GM19240 (cell line): ENCODE measurements at regions not wholly inside any gene's neighbourhood (a gene's known extent, or its start where the extent isn't known, plus 50 kb on each side); places are given as distances from the start of the nearest gene placed in this dataset.
"Not testable (repeated sequence)": the region's sequence is repeated elsewhere in the genome, so short reads cannot be mapped to it uniquely, and the experiment has no call there.

Experiments
- DNase-seq: peaks from one replicate; pipeline ENCODE4 v3.0.0; 2011; ENCODE audit warnings: low spot score; ENCODE audit not compliant: insufficient read length

DNA sequence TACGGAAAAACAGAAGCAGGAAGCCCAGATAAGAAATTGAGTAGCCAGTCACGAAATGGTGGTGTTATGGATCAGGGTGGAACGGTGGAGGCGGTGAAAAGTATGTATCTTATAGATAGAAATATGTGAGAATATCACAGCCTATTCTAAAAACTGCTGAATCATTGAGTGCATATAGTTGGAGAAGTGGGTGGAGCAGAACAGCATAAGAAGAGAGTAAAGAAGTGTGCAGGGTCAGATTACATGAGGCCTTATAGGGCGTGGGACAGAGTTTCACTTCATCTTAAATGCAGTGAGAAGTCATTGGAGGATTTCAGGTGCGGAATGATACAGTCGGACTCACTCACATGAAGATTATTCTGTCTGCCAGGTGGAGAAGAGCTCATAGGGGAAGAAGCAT, 293.1 kb downstream of the TRIML1 start:
- no peak for DNase-seq

DNA sequence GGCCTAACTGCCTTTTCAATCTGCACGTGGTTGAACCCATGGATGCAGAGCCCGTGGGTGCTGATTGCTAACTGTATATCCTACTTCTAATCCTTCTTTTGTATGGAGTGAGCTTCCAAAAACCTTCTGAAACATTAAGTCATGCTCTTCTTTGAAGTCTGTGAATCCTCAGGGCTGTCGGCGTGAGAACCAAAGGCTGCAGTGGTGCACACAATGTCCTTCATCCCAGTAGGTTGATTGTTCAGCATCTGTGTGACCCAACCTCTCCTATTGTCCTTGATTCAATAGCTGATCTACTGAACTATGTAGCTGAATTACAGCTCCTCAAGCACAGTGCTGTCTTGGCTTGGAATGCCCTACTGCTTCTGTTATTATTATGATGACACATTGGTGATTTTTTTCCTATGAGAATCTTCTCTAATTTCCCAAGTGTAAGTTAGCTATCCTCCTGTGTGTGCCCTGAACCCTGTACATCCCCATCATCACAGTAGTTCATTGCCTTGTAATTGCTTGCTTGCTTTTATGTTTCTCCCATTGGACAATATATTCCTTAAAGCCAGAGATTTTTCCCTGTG, 294.6 kb downstream of the TRIML1 start:
- DNase-seq = no peak

DNA sequence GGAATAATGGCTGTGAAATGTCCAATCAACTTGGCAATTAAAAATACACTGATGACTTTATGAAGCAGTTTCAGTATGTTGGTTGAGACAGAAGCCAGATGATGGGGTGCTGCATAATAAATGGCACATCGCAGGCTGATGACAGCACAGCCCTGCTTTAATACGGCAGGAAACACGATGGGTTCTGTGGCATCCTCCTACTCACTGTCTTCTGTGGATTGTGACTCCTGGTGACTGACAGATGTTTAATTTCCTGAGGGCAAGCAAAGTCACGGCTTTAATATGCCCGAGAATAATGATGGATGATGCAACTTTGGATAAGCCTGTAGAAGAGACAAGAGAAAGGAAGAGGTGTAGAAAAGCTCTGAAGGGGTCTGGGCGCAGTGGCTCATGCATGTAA, 295.4 kb downstream of the TRIML1 start:
- DNase-seq = no peak

DNA sequence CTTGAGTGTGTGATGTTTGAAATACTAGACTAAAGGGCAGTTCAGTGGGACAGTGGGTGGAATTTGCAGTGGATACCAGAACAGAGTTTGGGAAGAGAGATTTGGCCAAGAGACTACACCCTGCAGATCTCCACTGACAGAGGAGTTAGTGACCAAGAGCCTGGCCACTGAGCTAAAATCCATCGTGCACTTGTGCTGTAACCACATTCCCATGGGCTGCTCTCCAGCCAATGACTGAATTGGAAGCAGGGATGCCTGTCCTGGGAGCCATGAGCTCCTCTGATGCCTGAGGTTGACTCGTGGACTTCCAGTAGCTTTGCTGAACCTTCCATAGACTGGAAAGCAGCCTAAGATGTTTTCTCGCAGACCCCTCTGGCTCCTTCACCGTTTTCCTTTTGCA, 296.1 kb downstream of the TRIML1 start:
- no peak for DNase-seq

DNA sequence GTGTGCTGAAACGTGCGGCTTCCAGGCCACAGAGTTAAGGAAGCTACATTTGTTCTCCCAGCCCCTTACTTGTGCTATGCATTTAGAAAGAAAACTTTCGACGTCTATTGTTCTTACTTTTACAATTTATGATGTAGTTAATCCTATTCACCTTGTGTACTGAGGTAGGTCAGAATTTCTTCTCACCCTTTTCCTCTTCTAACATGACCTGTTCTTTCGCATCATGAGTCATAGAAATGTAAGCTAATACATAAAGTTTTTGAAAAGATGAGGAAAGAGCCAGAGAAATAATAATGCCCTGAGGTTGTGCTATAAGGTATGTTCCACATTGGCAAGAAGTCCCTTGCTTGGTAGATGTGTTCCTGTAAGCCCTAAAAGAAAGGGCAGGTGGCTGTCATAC, 298.3 kb downstream of the TRIML1 start:
- DNase-seq = no peak

DNA sequence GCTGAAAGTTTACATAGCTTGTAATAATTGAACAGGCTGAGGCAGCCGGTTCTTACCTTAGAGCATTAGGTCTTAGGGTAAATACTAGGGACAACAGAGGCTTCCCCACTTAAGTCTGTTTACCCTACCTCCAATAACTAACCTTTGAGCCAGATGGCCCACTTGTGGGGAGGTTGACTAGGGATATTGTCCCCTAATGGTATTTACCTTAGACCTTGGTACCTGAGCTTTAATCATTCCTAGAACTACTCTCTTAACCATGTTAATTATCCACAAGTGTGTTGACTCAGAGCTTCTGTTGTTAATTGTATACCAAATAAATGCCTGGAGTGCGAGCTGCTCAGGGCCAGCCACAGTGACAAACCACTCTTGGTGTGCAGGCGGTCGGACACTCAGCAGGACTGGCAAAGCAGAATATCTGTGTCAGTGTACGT, 299.2 kb downstream of the TRIML1 start:
- not testable (repeated sequence) for DNase-seq

DNA sequence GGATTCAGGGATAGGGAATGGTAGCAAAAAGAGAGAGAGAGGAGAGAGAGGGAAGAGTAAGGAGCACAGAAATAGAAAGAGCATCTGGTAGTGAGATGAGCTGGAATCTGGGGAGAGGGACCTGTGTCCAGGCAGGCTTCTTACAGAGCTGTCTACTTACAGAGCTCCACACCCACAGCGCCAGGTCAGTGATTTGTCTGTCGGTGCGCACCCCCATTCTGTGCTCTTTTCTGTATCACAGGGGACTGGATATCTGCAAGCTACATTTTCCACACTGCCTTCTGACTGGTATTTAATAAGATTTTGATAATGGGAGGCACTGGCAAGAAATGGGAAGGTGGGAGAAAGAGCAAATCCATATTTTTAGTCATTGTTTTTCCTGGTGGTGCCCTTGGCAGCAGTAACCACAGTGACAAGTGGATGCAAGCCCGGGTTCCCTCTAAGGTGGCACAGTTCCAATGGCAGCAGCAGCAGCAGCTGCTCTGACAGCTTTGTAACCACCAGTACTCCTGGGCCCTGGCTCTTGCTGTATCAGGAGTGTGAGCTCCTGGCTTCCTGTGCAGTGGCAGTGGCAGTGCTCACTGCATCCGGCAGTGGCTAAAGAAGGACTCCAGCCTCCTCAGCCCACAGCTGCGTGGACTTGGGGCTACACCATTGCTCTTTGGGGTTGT, 300.5 kb downstream of the TRIML1 start:
- DNase-seq = no peak

DNA sequence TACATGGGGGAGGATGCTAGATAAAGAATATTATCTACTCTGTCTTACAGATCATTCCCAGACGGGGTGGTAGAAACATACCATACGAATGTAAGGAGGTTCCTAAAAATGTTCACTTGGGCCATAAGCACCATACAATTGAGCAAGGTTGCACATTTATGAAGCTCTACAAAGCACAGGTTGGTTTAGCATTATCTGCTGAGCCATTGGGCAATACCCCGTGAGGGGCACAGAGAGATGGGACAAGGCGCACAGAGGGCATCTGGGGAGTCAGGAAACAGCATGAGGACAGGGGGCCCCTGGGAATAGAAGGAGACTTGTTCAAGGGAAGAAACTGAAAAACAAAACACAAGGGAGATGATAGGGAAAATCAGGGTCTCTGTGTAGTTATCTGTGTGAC, 305.3 kb downstream of the TRIML1 start:
- DNase-seq = no peak

DNA sequence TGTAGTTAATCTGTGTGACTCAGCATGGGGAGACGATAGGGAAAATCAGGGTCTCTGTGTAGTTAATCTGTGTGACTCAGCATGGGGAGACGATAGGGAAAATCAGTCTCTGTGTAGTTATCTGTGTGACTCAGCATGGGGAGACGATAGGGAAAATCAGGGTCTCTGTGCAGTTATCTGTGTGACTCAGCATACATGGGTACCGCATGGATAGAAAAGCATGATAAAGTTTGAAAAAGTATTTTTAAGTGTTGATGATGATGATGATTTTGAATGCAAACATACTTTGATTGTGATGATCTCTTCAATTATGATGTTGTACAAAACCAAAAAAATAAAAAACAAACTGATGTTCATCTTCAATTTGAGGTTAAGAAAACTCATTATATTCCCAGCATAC, 309.8 kb downstream of the TRIML1 start:
- DNase-seq = not testable (repeated sequence)

DNA sequence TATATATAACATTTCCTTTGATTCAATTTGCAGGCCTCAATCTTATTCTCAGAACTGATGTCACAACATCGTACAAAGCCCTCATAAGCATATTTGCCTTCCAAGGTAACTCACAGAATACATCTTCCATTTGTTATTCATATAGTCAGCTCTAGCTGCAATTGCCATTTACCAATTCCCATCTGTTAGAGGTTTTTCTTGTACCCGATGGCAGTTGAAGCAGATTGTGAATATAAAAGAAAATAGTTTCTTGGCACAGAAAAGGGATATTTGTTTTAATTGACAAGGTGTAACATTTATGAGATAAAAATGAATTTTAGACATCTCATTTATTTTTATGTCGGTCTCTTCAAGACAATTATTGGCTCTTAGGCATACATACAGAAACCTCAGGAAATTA, 311.3 kb downstream of the TRIML1 start:
- DNase-seq = no peak

DNA sequence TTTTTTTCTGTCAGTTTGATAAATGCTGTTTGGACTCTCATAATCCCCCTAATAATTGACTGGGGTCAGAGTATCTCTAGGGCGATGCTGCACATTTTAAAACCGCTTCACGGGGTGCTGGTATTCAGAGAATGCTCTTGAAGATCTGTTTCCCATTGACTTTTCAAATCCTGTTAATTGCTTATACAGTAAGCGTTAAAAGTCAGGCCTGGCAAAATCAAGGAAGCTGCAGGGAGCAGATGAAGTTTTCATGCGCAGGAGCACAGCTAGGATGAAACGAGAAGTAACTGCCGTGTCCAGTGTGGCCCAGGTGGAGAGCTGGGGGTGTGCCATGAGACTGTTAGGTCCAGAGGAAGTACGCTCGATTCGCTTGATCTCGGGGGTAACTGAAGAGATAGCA, 312.9 kb downstream of the TRIML1 start:
- no peak for DNase-seq

DNA sequence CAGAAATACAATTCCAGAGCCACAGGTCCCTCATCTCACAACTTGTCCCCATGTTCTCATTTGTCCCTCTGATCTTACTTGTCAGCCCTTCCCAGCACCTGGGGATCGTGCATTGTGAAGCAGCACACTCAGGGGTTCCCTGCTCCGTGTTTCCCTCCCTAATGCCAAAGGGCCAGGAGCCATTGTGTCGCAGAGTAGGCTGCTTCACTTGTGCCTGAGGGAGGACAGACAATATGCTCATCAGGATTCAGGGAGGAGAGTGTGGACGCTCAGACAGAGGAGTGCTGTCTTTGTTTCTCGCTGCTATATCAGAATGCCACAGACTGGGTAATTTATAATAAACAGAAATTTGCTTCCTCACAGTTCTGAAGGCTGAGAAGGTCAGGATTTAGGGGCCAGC, 315.3 kb downstream of the TRIML1 start:
- DNase-seq = no peak

DNA sequence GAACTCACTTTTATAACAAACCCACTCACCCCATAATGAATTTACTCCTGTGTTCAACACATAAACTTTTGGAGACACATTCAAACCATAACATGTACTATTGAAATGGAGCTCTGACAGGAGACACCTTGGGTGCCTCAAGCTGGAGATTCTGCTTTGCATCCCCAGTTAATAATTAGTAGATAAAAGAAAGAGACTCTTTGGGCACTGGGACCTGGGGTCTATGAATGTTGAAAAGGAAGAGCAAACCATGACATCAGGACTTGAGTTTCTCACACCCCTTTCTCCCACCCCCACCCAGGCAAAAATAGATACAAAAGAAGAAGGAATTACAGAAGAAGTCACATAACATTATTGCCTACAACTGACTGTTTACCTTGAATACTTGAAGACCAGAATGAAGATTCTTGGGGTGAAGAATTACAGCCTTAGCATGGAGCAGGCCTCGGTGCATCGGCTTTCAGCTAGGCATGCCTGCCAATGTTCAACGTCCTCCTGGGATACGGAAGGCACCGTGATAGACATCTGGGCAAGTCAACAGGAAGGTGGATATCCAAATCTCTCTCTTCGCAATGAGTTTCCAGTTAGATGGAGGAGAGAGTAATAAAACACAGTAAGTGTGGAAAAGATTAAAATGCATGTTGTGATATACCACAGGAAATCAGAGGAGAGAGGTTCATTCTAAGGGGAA, 316.0 kb downstream of the TRIML1 start:
- DNase-seq = no peak

DNA sequence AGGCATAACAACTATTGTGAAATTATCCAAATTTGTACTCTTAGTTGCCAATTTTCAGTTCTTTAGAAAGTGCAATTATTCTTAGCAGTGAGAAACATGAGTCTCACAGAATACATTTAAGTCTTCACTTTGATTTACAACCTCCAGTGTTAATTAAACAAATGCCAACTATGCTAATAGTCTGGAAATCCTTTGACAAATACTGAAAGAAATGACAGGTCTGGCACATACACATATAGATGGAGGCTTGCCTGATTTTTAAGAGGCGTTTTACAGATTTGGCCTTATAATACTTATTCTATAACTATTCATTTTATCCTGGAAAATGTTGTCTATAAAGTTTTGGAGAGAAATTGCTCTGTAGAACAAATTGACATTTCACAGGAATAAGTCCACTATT, 320.1 kb downstream of the TRIML1 start:
- DNase-seq = no peak

DNA sequence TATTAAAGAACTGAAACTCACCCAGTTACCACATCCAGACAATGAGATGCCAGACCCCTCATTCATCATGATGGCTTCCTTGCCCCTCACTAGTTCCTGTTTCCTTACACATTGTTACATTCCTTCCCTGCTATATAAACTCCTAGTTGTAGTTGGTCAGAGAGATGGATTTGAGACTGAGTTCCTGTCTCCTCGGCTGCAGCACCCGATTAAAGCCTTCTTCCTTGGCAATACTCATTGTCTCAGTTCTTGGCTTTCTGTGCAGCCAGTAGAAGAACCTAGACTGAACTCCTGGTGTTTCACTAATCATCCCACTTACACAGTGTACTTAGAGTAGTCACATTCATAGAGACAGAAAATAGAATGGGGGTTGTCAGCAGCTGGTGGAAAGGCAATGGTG, 324.7 kb downstream of the TRIML1 start:
- no peak for DNase-seq

DNA sequence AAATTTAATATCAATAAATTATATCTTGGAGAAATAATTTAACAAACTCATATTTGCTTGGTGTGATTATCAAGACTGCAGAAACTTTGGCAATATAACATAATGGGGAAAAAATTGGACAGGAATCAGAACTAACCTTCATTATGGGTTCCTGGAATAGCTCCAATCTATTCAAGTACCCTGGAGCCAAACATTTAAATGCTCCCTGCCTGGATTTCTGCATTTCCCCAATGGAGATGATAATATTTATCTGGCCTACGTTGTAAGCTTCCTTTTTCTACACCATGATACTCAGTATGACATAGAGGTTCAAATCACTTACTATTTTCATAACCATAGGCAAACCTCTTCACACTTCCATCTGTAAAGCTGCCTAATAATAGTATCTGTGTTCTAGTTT, 326.8 kb downstream of the TRIML1 start:
- no peak for DNase-seq

DNA sequence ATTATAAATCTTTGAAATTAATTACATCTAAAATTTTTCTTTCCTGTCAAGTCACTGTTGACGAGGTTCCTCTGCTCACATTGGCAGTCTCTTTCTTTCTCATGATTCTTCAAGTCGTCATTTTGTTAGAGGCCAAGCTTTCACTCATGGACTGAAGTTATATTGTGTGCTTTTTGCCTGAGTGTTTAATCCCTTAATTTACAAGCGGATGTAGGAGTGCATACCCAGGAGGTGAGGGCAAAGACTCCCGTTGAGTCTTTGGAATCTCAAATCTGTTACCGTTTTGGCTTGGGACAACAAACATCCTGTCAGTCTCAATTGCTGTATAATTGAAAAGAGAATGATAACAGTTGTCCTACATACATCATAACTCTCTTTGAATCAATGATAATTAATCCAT, 345.0 kb downstream of the TRIML1 start:
- DNase-seq = no peak

DNA sequence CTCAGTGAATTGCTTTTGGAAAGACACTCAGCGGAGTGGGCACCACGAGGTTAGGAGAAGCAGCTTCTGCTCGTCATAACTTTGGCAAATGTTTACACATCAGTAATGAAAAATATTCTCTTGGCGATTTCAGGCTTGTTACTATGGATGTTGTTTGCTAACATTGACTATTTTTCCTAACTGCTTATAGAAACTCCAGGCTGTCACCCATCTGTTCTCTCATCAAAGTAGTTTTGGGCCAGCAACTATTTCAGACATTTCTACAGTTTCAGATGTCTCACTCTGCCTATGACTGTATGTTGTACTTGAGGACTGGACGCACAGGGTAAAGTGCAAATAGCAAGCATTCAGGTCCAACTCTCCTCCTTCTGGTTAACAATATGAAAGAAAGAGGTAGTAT, 346.7 kb downstream of the TRIML1 start:
- no peak for DNase-seq

DNA sequence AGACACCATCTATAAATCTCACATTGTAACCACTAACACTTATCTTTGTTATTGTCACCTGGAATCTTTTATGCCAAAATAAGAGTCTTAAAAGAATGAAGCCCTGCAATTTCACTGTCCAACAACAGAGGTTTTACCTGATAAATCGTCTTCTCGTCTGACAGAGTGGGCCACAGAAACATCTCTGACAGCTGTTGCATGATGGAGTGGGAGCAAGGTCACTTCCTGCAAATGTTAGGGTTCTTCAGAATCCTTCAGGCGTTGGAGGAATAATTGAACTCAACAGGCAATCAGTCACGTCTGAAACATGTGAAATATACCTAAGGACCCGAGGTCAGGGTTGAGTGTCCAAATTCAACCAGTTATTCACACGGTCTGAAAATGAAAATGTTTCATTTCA, 353.6 kb downstream of the TRIML1 start:
- DNase-seq = no peak

DNA sequence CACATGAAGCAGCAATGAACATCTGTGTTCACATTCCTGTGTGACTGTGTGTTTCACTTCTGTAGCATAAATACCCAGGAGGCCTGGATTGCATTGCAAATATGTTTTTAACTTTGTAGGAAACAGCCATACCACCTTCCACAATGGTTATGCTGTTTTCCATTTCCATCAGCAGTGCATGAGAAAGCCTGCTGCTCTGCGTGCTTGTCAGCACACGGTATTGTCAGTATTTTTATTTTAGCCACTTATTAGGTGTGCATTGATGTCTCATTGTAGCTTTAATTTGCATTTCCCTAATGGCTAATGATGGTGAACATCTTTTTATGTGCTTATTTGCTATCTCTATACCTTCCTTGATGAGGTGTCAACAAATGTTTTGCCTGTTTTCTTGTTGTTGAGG, 355.9 kb downstream of the TRIML1 start:
- DNase-seq = no peak

DNA sequence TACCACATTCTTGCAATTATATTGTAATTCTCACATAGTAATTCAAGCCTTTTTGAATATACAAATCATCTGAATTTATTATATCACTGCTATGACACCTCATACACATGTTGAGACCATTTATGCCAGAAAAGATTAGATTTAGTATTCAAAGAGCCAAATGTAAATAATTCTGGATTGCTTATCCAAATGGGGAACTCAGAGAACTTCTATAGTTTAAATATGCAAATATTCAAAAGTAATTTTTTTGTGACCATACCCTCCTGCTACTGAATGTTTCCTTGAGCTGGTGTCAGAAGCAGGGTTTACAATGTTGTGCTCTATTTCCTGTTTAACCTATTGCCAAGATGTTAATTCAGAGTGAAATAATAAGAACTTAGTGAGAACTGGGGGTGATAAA, 372.2 kb downstream of the TRIML1 start:
- no peak for DNase-seq

DNA sequence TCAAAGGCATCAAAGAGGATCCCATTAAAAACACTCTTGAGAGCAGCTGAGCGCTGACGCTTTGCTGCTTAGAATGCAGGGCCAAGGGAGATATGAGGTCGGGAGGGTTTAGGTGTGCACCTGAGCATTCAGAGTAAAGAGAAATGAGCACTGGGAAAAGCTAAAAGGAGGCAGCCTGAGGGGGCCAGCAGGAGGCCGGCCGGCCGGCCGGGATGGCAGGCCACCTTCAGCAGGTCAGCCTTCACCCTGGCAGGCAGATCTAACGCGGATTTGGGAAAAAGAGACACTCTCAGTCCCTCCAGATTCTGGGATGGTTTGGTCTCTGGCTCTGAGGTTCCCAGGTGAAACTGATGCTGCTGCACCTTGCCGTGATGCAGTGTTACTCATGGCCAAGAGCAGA, 393.5 kb downstream of the TRIML1 start:
- no peak for DNase-seq

DNA sequence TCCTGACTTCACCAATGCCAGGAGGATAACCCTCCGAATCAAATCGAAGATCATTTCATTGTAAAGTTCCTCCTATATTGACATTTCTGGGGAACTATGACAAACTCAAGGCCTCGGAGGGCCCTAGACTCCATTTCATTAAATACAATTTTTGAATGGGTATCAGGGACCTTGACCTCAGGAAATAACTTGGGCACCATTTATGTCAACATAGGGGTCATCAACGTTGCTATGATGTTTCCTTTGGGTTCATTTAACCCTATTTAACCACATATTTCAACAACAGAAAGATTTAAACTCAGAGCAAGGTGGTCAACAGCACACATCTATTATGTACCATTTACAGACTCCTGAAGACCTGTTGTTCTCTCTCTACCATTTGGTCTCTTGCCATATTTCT, 395.1 kb downstream of the TRIML1 start:
- no peak for DNase-seq
